ENCODE measurements at regions not wholly inside any gene's neighbourhood (a gene's known extent, or its start where the extent isn't known, plus 50 kb on each side); places are given as distances from the start of the nearest gene placed in this dataset.

- no peaks in the 10 kb centered on the region for H3K79me1 ChIP-seq (ENCODE audit: low read depth in 1 of 2, low read length in 2 of 2)
- H3K4ac ChIP-seq (ENCODE audit: low read depth, low read length): no peak overlapping the region
- ATAC-seq (ENCODE audit: low read depth) (no peak), DNase-seq (no peak)
- no peak overlapping the region for H4K91ac ChIP-seq (ENCODE audit: insufficient read depth, low read depth, low read length)
- H3K36me3 ChIP-seq (ENCODE audit: control insufficient read depth, insufficient read depth, low read length): no peaks in the 10 kb centered on the region
- no TSS peak for BruUV-seq (replicated peaks)
- no peaks in the 10 kb centered on the region for H3K27me3 ChIP-seq (ENCODE audit: control insufficient read depth, insufficient read depth, low read length)
- no peak overlapping the region for H3K4me3 ChIP-seq (ENCODE audit: insufficient read depth, low read depth, low read length)
- no peaks in the 10 kb centered on the region for H3K4me1 ChIP-seq (ENCODE audit: control insufficient read depth, insufficient read depth, low read length)
- no peak overlapping the region for H3K18ac ChIP-seq (ENCODE audit: low read depth, low read length)
- no peak overlapping the region for H3K56ac ChIP-seq (ENCODE audit: extremely low read depth, insufficient read depth, low read length)
- in situ Hi-C loops (cut with MboI; ENCODE audit: low sequenced_read_pairs): no loop called here
- H2AK5ac ChIP-seq (ENCODE audit: low read depth, low read length): no peak overlapping the region
- ChIA-PET POLR2A (ENCODE audit: unreplicated experiment) (no interaction called here), CTCF (no interaction called here)
- no peak overlapping the region for H3K4me2 ChIP-seq (ENCODE audit: low read depth, low read length)
- no peak overlapping the region for H4K5ac ChIP-seq (ENCODE audit: low read depth, low read length)
- H2BK5ac ChIP-seq (ENCODE audit: low read depth, low read length, poor library complexity, severe bottlenecking): no peak overlapping the region
- no peak overlapping the region for H3K27ac ChIP-seq (ENCODE audit: insufficient read depth, low read length)
- no peak overlapping the region for H2BK15ac ChIP-seq (ENCODE audit: low read depth, low read length)
- no peak overlapping the region for H4K8ac ChIP-seq (ENCODE audit: low read depth in 2 of 2, low read length in 2 of 2)
- no peak for TF ChIP-seq MXI1 (IDR thresholded peaks at IDR 0.05; ENCODE audit: borderline replicate concordance, low read depth, low read length)
- H3K9me1 ChIP-seq (ENCODE audit: insufficient read depth, low read length): no peaks in the 10 kb centered on the region
- no peaks in the 10 kb centered on the region for H4K20me1 ChIP-seq (ENCODE audit: insufficient read depth, low read length)
- H3K9me3 ChIP-seq (ENCODE audit: control insufficient read depth, insufficient read depth, low read length): peaks cover 9% of the 10 kb centered on the region; the same call in 1 of the 2 replicates
- no CpG with 5 or more reads among the region's 2 CpGs for WGBS, 2 experiments (ENCODE audit: extremely low coverage in 2 of 2, insufficient read length in 1 of 2)
- dilution Hi-C loops (cut with HindIII; ENCODE audit: low sequenced_read_pairs, unreplicated experiment): no loop called here
- no peak overlapping the region for H3K23ac ChIP-seq (ENCODE audit: low read depth, low read length)
- no peak overlapping the region for H3K14ac ChIP-seq (replicated peaks; ENCODE audit: low read depth, low read length)
- no peak overlapping the region for H2AK9ac ChIP-seq (replicated peaks; ENCODE audit: low read depth, low read length, poor library complexity)
- H3K9ac ChIP-seq (ENCODE audit: low read depth, low read length): no peak overlapping the region
- H2BK20ac ChIP-seq (ENCODE audit: low read depth, low read length): no peak overlapping the region
- intact Hi-C loops (cut with micrococcal nuclease): no loop called here
- H2AFZ ChIP-seq (replicated peaks; ENCODE audit: low read length, poor library complexity): no peak overlapping the region
- H2BK120ac ChIP-seq (ENCODE audit: low read depth, low read length): no peak overlapping the region
These were observed 315.4 kb downstream of the SMAD2 start for GRCh38 chr18:47615043-47615442.
